SJCRH30 (cell line): ENCODE measurements at regions not wholly inside any gene's neighbourhood (a gene's known extent, or its start where the extent isn't known, plus 50 kb on each side); places are given as distances from the start of the nearest gene placed in this dataset.

Source experiments
- DNase-seq, 2 experiments: peaks; one replicate each; pipeline ENCODE4 v3.0.0-alpha.2; 2015 to 2020
- H3K27ac ChIP-seq: fragments of 250-450 bp; sonication (Bioruptor Pico); 2 replicates; pipeline ENCODE4 v1.5.1; 2020; ENCODE audit warnings: mild to moderate bottlenecking, moderate library complexity
- H3K27me3 ChIP-seq: fragments of 250-450 bp; sonication (Bioruptor Pico); 2 replicates; pipeline ENCODE4 v1.5.1; 2020; ENCODE audit warnings: mild to moderate bottlenecking, moderate library complexity
- H3K36me3 ChIP-seq: fragments of 250-450 bp; sonication (Bioruptor Pico); 2 replicates; pipeline ENCODE4 v1.5.1; 2020; ENCODE audit warnings: mild to moderate bottlenecking, moderate library complexity
- H3K4me1 ChIP-seq: fragments of 250-450 bp; sonication (Bioruptor Pico); 2 replicates; pipeline ENCODE4 v1.5.1; 2020; ENCODE audit warnings: mild to moderate bottlenecking, moderate library complexity
- H3K4me3 ChIP-seq: fragments of 250-450 bp; sonication (Bioruptor Pico); 2 replicates; pipeline ENCODE4 v1.5.1; 2020; ENCODE audit warnings: mild to moderate bottlenecking, moderate library complexity
- H3K9me3 ChIP-seq: fragments of 250-450 bp; sonication (Bioruptor Pico); replicated peaks from 2 replicates; pipeline ENCODE4 v1.5.1; 2020; ENCODE audit warnings: mild to moderate bottlenecking, moderate library complexity

DNA sequence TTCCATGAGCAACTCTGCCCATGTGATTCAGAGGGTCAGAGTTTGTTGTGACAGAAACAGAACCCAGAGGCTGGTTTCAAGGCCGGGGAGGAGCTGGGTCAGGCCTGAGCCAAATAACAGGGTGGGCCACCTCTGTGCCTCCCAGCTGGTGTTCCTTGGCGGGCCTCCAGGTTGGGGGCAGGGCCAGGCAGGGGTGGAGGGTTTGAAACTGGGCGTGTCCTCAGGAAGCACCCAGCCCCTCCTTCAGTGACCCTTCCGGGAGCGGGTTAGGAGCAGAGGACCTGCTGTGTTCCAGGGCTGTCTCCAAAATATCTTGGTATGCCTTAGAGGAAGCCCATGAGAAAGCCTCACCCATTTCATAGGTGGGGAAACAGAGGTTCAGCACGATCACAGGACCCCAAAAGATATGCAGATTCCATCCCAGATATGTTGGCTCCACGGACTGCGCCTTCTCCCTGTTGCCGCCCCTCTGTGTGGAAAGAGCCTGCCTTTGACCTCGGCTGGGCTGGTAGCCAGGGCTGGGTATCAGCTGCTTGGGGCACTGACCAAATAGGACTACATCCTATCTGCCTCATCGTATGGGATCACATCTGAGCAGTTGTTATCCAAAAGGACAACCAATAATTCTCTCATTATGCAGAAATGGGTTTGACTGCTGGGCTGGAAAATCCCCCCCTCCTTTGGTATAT is 74.8 kb upstream of the GLI2 start:
- no peaks in the 10 kb centered on the region for H3K4me1 ChIP-seq
- H3K27me3 ChIP-seq: no peaks in the 10 kb centered on the region
- no peak overlapping the region for H3K27ac ChIP-seq
- no peak overlapping the region for H3K4me3 ChIP-seq
- H3K36me3 ChIP-seq: no peaks in the 10 kb centered on the region
- H3K9me3 ChIP-seq: no peaks in the 10 kb centered on the region
- no peak for DNase-seq

GRCh38 chr2:120661551-120661950 is 74.1 kb upstream of the GLI2 start:
- Histone ChIP-seq H3K36me3 (no peaks in the 10 kb centered on the region), H3K27me3 (no peaks in the 10 kb centered on the region), H3K4me1 (no peaks in the 10 kb centered on the region), H3K9me3 (peaks cover 2% of the 10 kb centered on the region; the same call in 1 of the 2 replicates), H3K4me3 (no peak overlapping the region), H3K27ac (no peak overlapping the region)
- DNase-seq: no peak

DNA sequence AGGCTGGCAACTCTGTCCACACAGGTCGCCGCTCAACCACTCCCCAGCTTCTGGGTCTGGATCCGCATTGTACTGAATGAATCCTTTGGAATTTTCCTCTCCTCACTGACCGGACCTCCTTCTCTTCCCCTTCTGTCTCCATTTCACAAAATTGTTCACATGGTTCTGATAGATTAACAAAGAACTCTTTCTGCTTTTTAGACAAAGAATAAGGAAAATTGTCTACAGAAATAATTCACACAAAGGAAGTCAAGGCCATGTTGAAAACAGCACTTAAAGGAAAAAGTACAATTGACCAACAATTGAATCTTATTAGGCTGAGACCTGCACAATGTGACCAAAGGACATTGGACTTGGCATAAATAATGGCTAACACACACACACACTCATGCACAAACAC is 73.6 kb upstream of the GLI2 start:
- DNase-seq: no peak
- Histone ChIP-seq H3K9me3 (peaks cover 7% of the 10 kb centered on the region; the same call in 1 of the 2 replicates), H3K4me3 (no peak overlapping the region), H3K27ac (no peak overlapping the region), H3K36me3 (no peaks in the 10 kb centered on the region), H3K27me3 (no peaks in the 10 kb centered on the region), H3K4me1 (no peaks in the 10 kb centered on the region)

- Histone ChIP-seq H3K36me3 (no peaks in the 10 kb centered on the region), H3K27ac (no peak overlapping the region), H3K27me3 (no peaks in the 10 kb centered on the region), H3K9me3 (peaks cover 7% of the 10 kb centered on the region; the same call in 1 of the 2 replicates), H3K4me1 (no peaks in the 10 kb centered on the region), H3K4me3 (no peak overlapping the region)
- no peak for DNase-seq
These were observed 72.9 kb upstream of the GLI2 start for GRCh38 chr2:120662746-120663145.

DNA sequence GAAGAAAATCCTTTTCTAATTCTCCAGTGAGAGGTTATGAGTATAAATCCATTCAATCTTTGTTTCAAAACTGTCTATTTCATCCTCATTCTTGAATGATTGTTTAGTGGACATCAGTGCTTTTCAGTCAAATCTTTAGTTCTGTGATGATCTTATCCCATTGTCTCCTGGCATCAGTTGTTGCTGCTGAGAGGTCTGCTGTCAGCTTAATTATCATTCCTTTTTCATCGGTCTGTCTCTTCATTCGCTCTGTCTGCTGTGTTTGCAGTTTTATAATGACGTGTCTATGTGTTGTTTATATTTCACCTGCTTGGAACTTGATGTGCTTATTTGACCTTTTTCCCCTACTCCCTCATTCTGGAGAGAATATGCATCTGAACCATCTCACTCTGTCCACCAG is 69.2 kb upstream of the GLI2 start:
- no peaks in the 10 kb centered on the region for H3K36me3 ChIP-seq
- peaks cover 7% of the 10 kb centered on the region; the same call in 1 of the 2 replicates for H3K9me3 ChIP-seq
- H3K27ac ChIP-seq: no peak overlapping the region
- H3K27me3 ChIP-seq: no peaks in the 10 kb centered on the region
- H3K4me1 ChIP-seq: peaks cover 5% of the 10 kb centered on the region
- no peak for DNase-seq
- no peak overlapping the region for H3K4me3 ChIP-seq

- H3K27me3 ChIP-seq: no peaks in the 10 kb centered on the region
- peaks cover 5% of the 10 kb centered on the region for H3K4me1 ChIP-seq
- no peaks in the 10 kb centered on the region for H3K36me3 ChIP-seq
- no peak for DNase-seq
- no peak overlapping the region for H3K27ac ChIP-seq
- H3K9me3 ChIP-seq: peaks cover 7% of the 10 kb centered on the region; the same call in 1 of the 2 replicates
- no peak overlapping the region for H3K4me3 ChIP-seq
These were observed 67.7 kb upstream of the GLI2 start for GRCh38 chr2:120667981-120668380.

DNA sequence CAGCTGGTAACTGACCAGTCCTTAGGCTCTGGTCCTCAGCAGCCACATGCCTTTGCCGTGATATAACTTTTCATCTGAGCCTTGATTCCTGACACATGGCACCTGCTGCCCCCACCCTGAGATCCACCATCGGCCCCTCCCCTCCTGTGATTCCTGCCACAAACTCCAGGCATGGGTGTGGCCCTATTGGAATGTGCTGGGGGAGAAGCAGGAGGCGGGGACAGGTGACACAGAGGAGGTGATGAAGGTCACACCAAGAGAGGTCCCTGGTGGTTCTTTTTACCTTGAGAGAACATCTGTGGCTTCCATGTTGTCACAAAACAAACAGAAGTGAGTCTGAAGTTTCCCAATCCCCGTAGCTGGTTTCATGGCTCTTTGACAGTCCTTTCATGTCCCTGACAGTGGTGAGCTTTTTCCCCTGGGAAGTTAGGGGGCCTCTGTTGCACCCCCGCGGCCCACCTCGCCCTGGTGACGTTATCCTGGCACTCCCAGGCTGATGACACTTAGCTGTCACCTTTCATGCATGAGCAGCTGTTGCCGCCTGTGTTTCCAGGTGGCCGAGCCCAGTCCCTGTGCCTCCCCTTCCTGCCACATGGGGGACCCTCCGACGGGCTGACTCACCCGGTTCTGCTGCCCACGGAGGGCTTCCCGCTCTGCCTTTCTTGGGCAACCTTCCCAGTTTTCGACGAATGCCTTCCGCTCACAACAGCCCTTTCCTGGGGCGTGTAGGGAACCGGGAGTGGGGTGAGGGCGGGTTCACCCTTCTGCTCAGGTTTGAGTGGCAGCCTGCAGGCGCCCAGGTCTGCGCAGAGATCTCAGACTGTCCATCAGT is 66.3 kb upstream of the GLI2 start:
- Histone ChIP-seq H3K27ac (no peak overlapping the region), H3K9me3 (peaks cover 7% of the 10 kb centered on the region; the same call in 1 of the 2 replicates), H3K4me3 (no peak overlapping the region), H3K36me3 (no peaks in the 10 kb centered on the region), H3K4me1 (peaks cover 5% of the 10 kb centered on the region), H3K27me3 (no peaks in the 10 kb centered on the region)
- DNase-seq: peak; percentile 76 to 79

DNA sequence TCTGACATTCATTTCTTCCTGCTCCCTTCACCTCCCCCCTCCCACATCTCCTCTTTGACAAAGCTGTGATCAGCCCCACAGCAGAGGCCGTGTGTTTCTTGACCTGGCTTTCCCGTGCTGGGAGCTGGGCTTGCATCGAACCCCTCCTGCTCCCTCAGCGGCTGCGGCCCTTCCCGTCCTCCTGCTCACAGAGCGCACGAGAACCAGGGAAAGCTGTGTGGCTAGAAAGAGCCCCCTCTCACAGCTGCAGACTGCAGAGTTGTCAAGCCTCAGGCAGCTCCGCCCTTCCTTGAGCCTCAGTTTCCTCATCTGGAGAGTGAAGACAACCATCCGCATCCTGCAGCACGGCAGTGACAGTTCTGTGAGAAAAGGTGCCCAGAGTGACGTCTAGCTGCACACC is 65.7 kb upstream of the GLI2 start:
- H3K9me3 ChIP-seq: peaks cover 7% of the 10 kb centered on the region; the same call in 1 of the 2 replicates
- no peak for DNase-seq
- no peak overlapping the region for H3K27ac ChIP-seq
- H3K36me3 ChIP-seq: no peaks in the 10 kb centered on the region
- no peak overlapping the region for H3K4me3 ChIP-seq
- H3K27me3 ChIP-seq: no peaks in the 10 kb centered on the region
- peaks cover 5% of the 10 kb centered on the region for H3K4me1 ChIP-seq

DNA sequence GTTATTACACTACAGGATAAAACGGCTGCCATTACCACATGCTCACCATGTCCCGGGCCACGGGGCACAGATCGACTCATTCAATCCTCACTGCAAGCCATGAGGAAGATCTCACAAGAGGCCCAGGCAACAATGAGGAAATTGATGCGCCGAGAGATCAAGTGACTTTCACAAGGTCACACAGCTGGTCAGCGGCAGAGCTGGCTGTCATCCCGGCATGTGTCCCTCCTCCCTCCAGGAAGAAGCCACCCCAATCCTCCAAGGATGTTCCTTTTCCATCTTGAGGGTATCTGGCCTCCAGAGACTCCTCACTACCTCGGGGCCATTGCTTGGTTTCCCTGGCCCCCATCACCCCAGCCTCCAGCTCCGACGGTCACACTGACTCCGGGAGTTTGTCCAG is 65.3 kb upstream of the GLI2 start:
- no peak for DNase-seq
- Histone ChIP-seq H3K4me3 (no peak overlapping the region), H3K4me1 (peaks cover 5% of the 10 kb centered on the region), H3K9me3 (peaks cover 7% of the 10 kb centered on the region; the same call in 1 of the 2 replicates), H3K27me3 (no peaks in the 10 kb centered on the region), H3K27ac (no peak overlapping the region), H3K36me3 (no peaks in the 10 kb centered on the region)

GRCh38 chr2:120670771-120671480 is 64.7 kb upstream of the GLI2 start:
- Histone ChIP-seq H3K27ac (no peak overlapping the region), H3K4me1 (peaks cover 5% of the 10 kb centered on the region), H3K9me3 (peaks cover 7% of the 10 kb centered on the region; the same call in 1 of the 2 replicates), H3K36me3 (no peaks in the 10 kb centered on the region), H3K27me3 (no peaks in the 10 kb centered on the region), H3K4me3 (no peak overlapping the region)
- no peak for DNase-seq

DNA sequence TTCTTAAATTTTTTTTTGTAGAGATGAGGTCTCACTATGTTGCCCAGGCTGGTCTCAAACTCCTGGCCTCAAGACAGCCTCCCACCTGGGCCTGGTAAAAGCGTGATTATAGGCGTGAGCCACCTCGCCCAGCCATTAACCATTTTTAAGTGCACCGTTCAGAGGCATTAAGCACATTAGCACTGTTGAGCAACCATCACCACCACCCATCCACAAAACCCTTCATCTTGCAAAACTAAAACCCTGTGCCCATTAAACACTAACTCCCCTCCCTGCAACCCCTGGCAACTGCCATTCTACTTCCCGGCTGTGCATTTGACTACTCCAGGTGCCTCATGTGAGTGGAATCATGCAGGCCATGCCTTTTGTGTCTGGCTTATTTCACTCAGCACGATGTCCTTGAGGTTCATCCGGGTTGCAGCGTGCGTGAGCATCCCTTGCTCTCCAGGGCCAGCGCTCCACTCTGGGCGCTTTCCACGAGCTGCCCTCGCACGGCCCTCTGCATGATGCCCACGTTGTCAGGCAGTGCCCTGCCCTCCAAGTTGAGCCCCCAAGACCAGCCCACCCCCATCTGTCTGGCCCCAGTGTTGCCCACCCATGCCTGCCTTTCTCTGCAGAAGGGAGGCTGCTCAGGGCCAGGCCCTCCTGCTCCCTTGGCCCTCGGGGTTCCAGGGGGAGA is 63.0 kb upstream of the GLI2 start:
- no peak overlapping the region for H3K27ac ChIP-seq
- H3K4me1 ChIP-seq: peaks cover 5% of the 10 kb centered on the region
- no peak overlapping the region for H3K4me3 ChIP-seq
- no peaks in the 10 kb centered on the region for H3K36me3 ChIP-seq
- no peaks in the 10 kb centered on the region for H3K27me3 ChIP-seq
- no peak for DNase-seq
- no peaks in the 10 kb centered on the region for H3K9me3 ChIP-seq

DNA sequence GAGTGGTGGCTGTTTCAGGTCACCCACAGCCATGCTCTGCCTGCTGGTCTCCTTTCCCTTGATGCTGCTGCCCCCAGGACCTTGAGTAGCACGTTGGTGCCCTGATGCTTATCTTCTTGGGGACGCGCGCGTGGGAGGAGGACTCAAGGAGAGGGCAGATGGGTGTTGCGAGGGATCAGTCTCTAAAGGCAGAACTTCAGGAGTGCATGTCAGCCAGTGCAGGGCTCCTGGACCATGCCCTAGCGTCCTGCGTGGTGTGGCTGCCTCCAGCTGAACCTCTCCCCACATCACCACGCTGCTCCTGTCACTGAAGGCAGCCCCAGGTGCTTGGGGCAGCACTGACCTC is 62.5 kb upstream of the GLI2 start:
- Histone ChIP-seq H3K9me3 (no peaks in the 10 kb centered on the region), H3K27me3 (no peaks in the 10 kb centered on the region), H3K4me1 (peaks cover 5% of the 10 kb centered on the region), H3K27ac (no peak overlapping the region), H3K36me3 (no peaks in the 10 kb centered on the region), H3K4me3 (no peak overlapping the region)
- DNase-seq: no peak

GRCh38 chr2:120673571-120674061 is 62.1 kb upstream of the GLI2 start:
- DNase-seq: peak; percentile 81 to 87
- Histone ChIP-seq H3K9me3 (no peaks in the 10 kb centered on the region), H3K27me3 (no peaks in the 10 kb centered on the region), H3K4me1 (peaks cover 5% of the 10 kb centered on the region), H3K27ac (no peak overlapping the region), H3K36me3 (no peaks in the 10 kb centered on the region), H3K4me3 (no peak overlapping the region)
